Smooth muscle cell (in vitro differentiated cells): ENCODE measurements at regions not wholly inside any gene's neighbourhood (a gene's known extent, or its start where the extent isn't known, plus 50 kb on each side); places are given as distances from the start of the nearest gene placed in this dataset.

Source experiments
- DNase-seq: peaks from one replicate; lab custom pipeline; 2025; ENCODE audit not compliant: unreplicated experiment; lab: John Stamatoyannopoulos, UW
- H2AFZ ChIP-seq: fragments of 200-600 bp; sonication (generic); 2 replicates; pipeline ENCODE4 v1.6.0; 2016; ENCODE audit warnings: antibody characterized with exemption, low read depth, mild to moderate bottlenecking
- H3F3A ChIP-seq: fragments of 200-600 bp; sonication (generic); 2 replicates; pipeline ENCODE4 v1.6.0; 2017; ENCODE audit warnings: antibody characterized with exemption, low read depth
- H3K27ac ChIP-seq: fragments of 200-600 bp; sonication (generic); 2 replicates; pipeline ENCODE4 v1.5.1; 2016; ENCODE audit warnings: low read depth, mild to moderate bottlenecking
- H3K27me3 ChIP-seq: fragments of 200-600 bp; sonication (generic); 2 replicates; pipeline ENCODE4 v1.6.1; 2016; ENCODE audit warnings: low read depth, mild to moderate bottlenecking
- H3K36me3 ChIP-seq: fragments of 200-600 bp; sonication (generic); 2 replicates; pipeline ENCODE4 v1.5.1; 2016; ENCODE audit warnings: low read depth
- H3K4me1 ChIP-seq: fragments of 200-600 bp; sonication (generic); 2 replicates; pipeline ENCODE4 v1.5.1; 2016; ENCODE audit warnings: low read depth
- H3K4me2 ChIP-seq: fragments of 200-600 bp; sonication (generic); 2 replicates; pipeline ENCODE4 v1.6.0; 2016; ENCODE audit warnings: mild to moderate bottlenecking
- H3K4me3 ChIP-seq: fragments of 200-600 bp; sonication (generic); 2 replicates; pipeline ENCODE4 v1.5.1; 2016; ENCODE audit warnings: mild to moderate bottlenecking
- H3K79me2 ChIP-seq: fragments of 200-600 bp; sonication (generic); 2 replicates; pipeline ENCODE4 v1.6.0; 2016; ENCODE audit warnings: low read depth, mild to moderate bottlenecking
- H3K9ac ChIP-seq: fragments of 200-600 bp; sonication (generic); 2 replicates; pipeline ENCODE4 v1.6.0; 2016; ENCODE audit warnings: low read depth
- H3K9me3 ChIP-seq: fragments of 200-600 bp; sonication (generic); replicated peaks from 2 replicates; pipeline ENCODE4 v1.5.1; 2016; ENCODE audit warnings: low read depth
- H4K20me1 ChIP-seq: fragments of 200-600 bp; sonication (generic); 2 replicates; pipeline ENCODE4 v1.6.0; 2016; ENCODE audit warnings: low read depth
- WGBS: methylation state at CpG from one replicate; pipeline ENCODE4 v1.1.7; 2016; ENCODE audit warnings: low lambda C conversion rate; 5-methylcytosine and 5-hydroxymethylcytosine counted together
- TF ChIP-seq, protein P1 (sequence below): fragments of 200-600 bp; sonication (generic); IDR thresholded peaks from 2 replicates; pipeline ENCODE4 v1.5.1; 2017; ENCODE audit warnings: borderline replicate concordance, mild to moderate bottlenecking, antibody characterized with exemption; ENCODE audit not compliant: insufficient read depth, poor library complexity, severe bottlenecking

DNA sequence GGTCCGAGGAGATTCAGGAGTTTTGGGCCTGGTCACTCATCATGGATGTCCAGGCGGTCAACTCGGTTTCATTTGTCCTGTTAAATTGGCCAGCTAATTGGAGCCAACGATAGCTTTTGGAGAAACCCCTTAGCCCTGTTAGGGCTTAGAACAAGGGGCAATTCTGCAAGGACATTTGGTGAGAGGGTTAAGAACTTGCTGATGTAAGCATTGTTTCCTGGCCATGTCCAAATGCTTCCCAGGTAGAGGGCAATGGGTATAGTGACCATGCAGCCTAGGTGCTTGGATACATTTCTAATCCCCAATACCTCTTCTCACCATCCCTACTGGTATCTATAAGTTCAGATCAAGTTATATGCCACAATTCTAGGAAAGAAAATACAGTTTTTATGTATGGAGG lies 131.5 kb downstream of the RPS24 start:
- Histone ChIP-seq H4K20me1 (no peaks in the 10 kb centered on the region), H3K4me2 (no peak overlapping the region), H3K27me3 (no peaks in the 10 kb centered on the region), H3K9ac (no peak overlapping the region), H3K9me3 (no peaks in the 10 kb centered on the region), H2AFZ (no peak overlapping the region), H3K4me3 (no peak overlapping the region), H3F3A (no peaks in the 10 kb centered on the region), H3K27ac (no peak overlapping the region), H3K79me2 (no peaks in the 10 kb centered on the region), H3K4me1 (no peaks in the 10 kb centered on the region), H3K36me3 (no peaks in the 10 kb centered on the region)
- no peak for DNase-seq
- WGBS, result 97% methylated on average over 4 of the region's 4 CpGs
- TF ChIP-seq, protein P1, sequence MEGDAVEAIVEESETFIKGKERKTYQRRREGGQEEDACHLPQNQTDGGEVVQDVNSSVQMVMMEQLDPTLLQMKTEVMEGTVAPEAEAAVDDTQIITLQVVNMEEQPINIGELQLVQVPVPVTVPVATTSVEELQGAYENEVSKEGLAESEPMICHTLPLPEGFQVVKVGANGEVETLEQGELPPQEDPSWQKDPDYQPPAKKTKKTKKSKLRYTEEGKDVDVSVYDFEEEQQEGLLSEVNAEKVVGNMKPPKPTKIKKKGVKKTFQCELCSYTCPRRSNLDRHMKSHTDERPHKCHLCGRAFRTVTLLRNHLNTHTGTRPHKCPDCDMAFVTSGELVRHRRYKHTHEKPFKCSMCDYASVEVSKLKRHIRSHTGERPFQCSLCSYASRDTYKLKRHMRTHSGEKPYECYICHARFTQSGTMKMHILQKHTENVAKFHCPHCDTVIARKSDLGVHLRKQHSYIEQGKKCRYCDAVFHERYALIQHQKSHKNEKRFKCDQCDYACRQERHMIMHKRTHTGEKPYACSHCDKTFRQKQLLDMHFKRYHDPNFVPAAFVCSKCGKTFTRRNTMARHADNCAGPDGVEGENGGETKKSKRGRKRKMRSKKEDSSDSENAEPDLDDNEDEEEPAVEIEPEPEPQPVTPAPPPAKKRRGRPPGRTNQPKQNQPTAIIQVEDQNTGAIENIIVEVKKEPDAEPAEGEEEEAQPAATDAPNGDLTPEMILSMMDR, result no peak

DNA sequence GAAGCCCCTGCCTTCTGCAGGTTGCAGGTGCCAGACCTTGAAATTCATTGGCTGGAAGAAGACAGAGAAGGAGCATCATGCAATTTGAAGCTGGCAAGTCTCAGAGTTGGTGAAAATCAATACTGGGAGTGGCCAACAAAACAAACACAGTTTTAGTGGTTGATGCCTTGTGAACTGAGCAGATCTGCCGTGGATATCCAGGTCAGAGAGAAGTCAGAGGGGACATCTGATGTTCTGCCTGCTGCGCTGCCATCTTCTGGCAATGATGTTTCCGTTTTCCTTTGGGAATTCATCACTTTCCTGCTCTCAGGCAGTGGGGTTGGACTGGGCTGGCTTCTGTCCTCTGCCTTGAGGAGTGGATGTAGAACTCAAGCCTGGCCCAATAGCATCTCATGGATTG lies 132.0 kb downstream of the RPS24 start:
- no peaks in the 10 kb centered on the region for H3K4me1 ChIP-seq
- H3K79me2 ChIP-seq, result no peaks in the 10 kb centered on the region
- H3K27me3 ChIP-seq, result no peaks in the 10 kb centered on the region
- no peak for DNase-seq
- no peak overlapping the region for H3K9ac ChIP-seq
- H2AFZ ChIP-seq, result no peak overlapping the region
- H3K4me2 ChIP-seq, result no peak overlapping the region
- H3K9me3 ChIP-seq, result no peaks in the 10 kb centered on the region
- TF ChIP-seq, protein P1, result peak; percentile 18
- no peaks in the 10 kb centered on the region for H3K36me3 ChIP-seq
- H4K20me1 ChIP-seq, result no peaks in the 10 kb centered on the region
- H3K27ac ChIP-seq, result no peak overlapping the region
- H3F3A ChIP-seq, result no peaks in the 10 kb centered on the region
- 41% methylated on average over 3 of the region's 3 CpGs for WGBS
- no peak overlapping the region for H3K4me3 ChIP-seq

DNA sequence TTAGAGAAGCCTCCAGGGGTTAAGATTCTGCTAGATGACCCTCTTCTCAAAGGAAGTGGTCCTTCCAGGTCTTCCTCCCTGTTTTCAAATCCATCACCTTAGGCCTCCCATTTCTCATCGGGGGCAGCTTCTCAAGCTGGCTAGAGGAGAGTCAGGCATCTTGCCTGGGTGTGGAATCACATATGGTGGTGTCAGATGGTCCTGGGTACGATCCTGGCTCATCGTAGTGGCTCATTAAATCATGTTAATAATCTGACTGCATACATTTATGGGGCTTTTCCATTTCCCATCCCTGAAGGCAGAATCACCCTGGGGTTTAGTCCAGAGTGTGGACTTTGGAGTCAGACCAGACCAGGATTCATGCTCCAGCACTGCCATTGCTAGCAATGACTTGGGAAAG lies 132.6 kb downstream of the RPS24 start:
- no peak for DNase-seq
- 95% methylated on average over 3 of the region's 3 CpGs for WGBS

DNA sequence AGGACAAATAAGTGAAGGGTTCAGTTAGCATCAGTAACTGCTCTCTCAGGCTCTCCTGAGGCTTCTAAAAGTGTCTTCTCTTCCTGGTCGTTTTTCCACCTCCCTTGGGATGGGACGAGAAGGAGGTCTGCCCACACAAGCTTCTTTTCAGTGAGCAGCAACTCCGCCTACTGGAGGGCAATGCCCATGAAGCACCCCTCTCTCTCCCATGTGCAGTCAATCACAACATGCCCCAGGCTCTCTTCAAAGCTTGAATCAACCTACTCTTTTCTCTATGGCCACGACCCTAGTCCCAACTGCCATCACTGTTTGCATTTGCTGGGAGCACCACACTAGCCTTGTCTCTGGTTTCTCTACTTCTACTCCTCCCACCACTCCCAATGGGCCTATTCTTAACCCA lies 135.6 kb downstream of the RPS24 start:
- H4K20me1 ChIP-seq, result no peaks in the 10 kb centered on the region
- no peak overlapping the region for H3K9ac ChIP-seq
- no peaks in the 10 kb centered on the region for H3K4me1 ChIP-seq
- no peaks in the 10 kb centered on the region for H3K79me2 ChIP-seq
- H3K36me3 ChIP-seq, result no peaks in the 10 kb centered on the region
- H3K27ac ChIP-seq, result no peak overlapping the region
- H3K27me3 ChIP-seq, result no peaks in the 10 kb centered on the region
- no peak for DNase-seq
- no peak overlapping the region for H2AFZ ChIP-seq
- H3K4me3 ChIP-seq, result no peak overlapping the region
- H3K9me3 ChIP-seq, result no peaks in the 10 kb centered on the region
- H3K4me2 ChIP-seq, result no peak overlapping the region
- H3F3A ChIP-seq, result no peaks in the 10 kb centered on the region
- TF ChIP-seq, protein P1, result no peak
- WGBS, result 93% methylated on average over 4 of the region's 4 CpGs

More for the DNA sequence above, 132.6 kb downstream of the RPS24 start:
- Histone ChIP-seq H3K9me3 (no peaks in the 10 kb centered on the region), H3K4me1 (no peaks in the 10 kb centered on the region), H3K79me2 (no peaks in the 10 kb centered on the region), H3K9ac (no peak overlapping the region), H3K4me3 (no peak overlapping the region), H3K27me3 (no peaks in the 10 kb centered on the region), H3K4me2 (no peak overlapping the region), H3K27ac (no peak overlapping the region), H4K20me1 (no peaks in the 10 kb centered on the region), H3F3A (no peaks in the 10 kb centered on the region), H2AFZ (no peak overlapping the region), H3K36me3 (no peaks in the 10 kb centered on the region)
- TF ChIP-seq, protein P1, result no peak
